NCI-H1417 treated with DMSO at 0.1 percent for 48 hours (cell line): ENCODE measurements at regions not wholly inside any gene's neighbourhood (a gene's known extent, or its start where the extent isn't known, plus 50 kb on each side); places are given as distances from the start of the nearest gene placed in this dataset.
"Not testable (repeated sequence)": the region's sequence is repeated elsewhere in the genome, so short reads cannot be mapped to it uniquely, and the experiment has no call there.

Experiments
- DNase-seq: peaks from one replicate; lab custom pipeline; 2025; lab: John Stamatoyannopoulos, UW

DNA sequence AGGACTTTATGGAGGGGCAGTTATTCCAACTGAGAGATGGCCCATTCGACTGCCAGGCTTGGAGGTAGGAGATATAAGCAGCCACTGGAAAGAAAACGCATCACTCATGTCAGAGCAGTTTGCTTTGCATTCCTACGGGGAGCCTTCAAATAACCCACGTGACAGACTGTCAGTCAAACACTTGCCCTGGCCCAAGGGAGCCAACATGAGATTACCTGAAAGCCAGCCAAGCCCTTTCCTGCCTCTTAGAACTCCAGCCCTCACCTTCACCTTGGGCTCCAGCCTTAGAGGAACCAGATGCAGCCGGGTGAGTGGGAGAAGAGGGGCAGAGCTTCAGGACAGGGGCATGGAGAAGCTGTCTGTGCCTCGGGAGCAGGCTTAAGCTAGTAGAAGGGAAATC, 95.3 kb upstream of the CXCL13 start:
- no peak for DNase-seq

DNA sequence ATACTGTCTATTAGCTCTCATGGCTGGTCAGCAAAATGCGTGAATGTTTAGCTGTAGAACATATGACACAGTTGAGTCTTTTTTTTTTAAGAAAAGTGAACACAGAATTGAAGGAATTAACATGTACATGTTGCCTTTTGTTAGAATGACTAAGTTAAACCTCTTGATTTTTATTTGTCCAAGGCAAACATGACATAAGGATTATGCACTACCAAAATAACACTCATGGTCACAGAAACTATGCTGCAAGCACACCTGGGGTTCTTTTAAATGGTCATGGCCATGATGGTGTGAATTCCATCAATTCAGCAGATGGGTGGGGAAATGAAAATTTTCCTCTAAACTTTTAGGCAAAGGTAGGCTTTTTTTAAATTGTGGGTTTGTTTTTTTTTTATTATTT, 80.1 kb upstream of the CXCL13 start:
- no peak for DNase-seq

DNA sequence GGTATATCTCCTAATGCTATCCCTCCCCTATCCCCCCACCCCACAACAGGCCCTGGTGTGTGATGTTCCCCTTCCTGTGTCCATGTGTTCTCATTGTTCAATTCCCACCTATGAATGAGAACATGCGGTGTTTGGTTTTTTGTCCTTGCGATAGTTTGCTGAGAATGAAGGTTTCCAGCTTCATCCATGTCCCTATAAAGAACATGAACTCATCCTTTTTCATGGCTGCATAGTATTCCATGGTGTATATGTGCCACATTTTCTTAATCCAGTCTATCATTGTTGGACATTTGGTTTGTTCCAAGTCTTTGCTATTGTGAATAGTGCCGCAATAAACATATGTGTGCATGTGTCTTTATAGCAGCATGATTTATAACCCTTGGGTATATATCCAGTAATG, 77.7 kb upstream of the CXCL13 start:
- not testable (repeated sequence) for DNase-seq

- DNase-seq, result no peak
Measured at GRCh38 chr4:77538144-77538543, 67.5 kb upstream of the CXCL13 start.

DNA sequence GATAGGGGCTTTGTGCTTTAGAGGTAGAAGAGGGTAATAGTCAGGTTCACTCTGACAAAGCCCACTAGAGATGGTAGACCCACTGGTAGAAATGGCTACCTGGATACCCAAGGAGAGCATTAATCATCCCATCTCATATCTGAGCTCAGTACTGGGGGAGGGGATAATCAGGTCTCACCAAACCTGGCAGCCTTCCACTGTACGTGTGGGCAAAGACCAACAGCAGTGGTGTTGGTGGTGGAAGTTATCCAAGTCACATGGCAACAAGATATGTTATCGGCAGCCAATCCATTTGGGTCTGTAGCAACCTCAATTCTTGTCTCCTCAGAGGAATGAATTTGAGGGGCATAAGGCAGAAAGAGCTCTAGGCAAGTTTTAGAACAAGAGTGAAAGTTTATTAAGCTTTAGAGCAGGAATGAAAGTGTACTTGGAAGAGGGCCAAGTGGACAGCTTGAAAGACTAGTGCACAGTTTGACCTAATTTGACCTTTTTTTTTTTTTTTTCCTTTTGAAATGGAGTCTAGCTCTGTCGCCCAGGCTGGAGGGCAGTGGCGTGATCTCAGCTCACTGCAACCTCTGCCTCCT, 67.0 kb upstream of the CXCL13 start:
- no peak for DNase-seq
